ENCODE measurements at regions not wholly inside any gene's neighbourhood (a gene's known extent, or its start where the extent isn't known, plus 50 kb on each side); places are given as distances from the start of the nearest gene placed in this dataset.

GRCh38 chr1:213883618-213884017 is 104.2 kb upstream of the PROX1 start:
- no peak overlapping the region for H3K27ac Mint-ChIP-seq
- peaks cover 3% of the 10 kb centered on the region for H3K4me1 Mint-ChIP-seq
- no peak for ATAC-seq
- no peak overlapping the region for H3K4me3 Mint-ChIP-seq
- no peaks in the 10 kb centered on the region for H3K36me3 Mint-ChIP-seq (ENCODE audit: low read depth)
- no peaks in the 10 kb centered on the region for H3K9me3 Mint-ChIP-seq
- no peaks in the 10 kb centered on the region for H3K27me3 Mint-ChIP-seq
- DNase-seq: no peak

- ATAC-seq: no peak
- no peak overlapping the region for H3K27ac Mint-ChIP-seq
- H3K4me3 Mint-ChIP-seq: no peak overlapping the region
- DNase-seq: no peak
- H3K36me3 Mint-ChIP-seq (ENCODE audit: low read depth): no peaks in the 10 kb centered on the region
- no peaks in the 10 kb centered on the region for H3K27me3 Mint-ChIP-seq
- H3K9me3 Mint-ChIP-seq: no peaks in the 10 kb centered on the region
- H3K4me1 Mint-ChIP-seq: peaks cover 3% of the 10 kb centered on the region
These were observed 103.4 kb upstream of the PROX1 start for GRCh38 chr1:213884402-213884801.

GRCh38 chr1:213884942-213885341 is 102.8 kb upstream of the PROX1 start:
- Mint-ChIP-seq H3K4me3 (no peak overlapping the region), H3K4me1 (peaks cover 3% of the 10 kb centered on the region), H3K27ac (no peak overlapping the region), H3K9me3 (no peaks in the 10 kb centered on the region), H3K27me3 (no peaks in the 10 kb centered on the region), H3K36me3 (ENCODE audit: low read depth) (no peaks in the 10 kb centered on the region)
- no peak for DNase-seq
- ATAC-seq: no peak

GRCh38 chr1:213887842-213888241 is 99.9 kb upstream of the PROX1 start:
- Mint-ChIP-seq H3K27me3 (no peaks in the 10 kb centered on the region), H3K4me1 (peaks cover 3% of the 10 kb centered on the region), H3K9me3 (no peaks in the 10 kb centered on the region), H3K4me3 (no peak overlapping the region), H3K27ac (no peak overlapping the region), H3K36me3 (ENCODE audit: low read depth) (no peaks in the 10 kb centered on the region)
- no peak for DNase-seq
- ATAC-seq: no peak

GRCh38 chr1:213891989-213892902 is 95.5 kb upstream of the PROX1 start:
- H3K36me3 Mint-ChIP-seq (ENCODE audit: low read depth): no peaks in the 10 kb centered on the region
- no peaks in the 10 kb centered on the region for H3K4me1 Mint-ChIP-seq
- ATAC-seq (no peak), DNase-seq (no peak)
- no peaks in the 10 kb centered on the region for H3K9me3 Mint-ChIP-seq
- no peak overlapping the region for H3K27ac Mint-ChIP-seq
- H3K27me3 Mint-ChIP-seq: no peaks in the 10 kb centered on the region
- no peak overlapping the region for H3K4me3 Mint-ChIP-seq

- Mint-ChIP-seq H3K4me3 (no peak overlapping the region), H3K4me1 (no peaks in the 10 kb centered on the region), H3K27me3 (no peaks in the 10 kb centered on the region), H3K9me3 (no peaks in the 10 kb centered on the region), H3K36me3 (ENCODE audit: low read depth) (no peaks in the 10 kb centered on the region), H3K27ac (no peak overlapping the region)
- no peak for DNase-seq
- no peak for ATAC-seq
These were observed 89.1 kb upstream of the PROX1 start for GRCh38 chr1:213898684-213899083.

GRCh38 chr1:213899413-213899812 is 88.4 kb upstream of the PROX1 start:
- Mint-ChIP-seq H3K4me1 (no peaks in the 10 kb centered on the region), H3K4me3 (no peak overlapping the region), H3K9me3 (no peaks in the 10 kb centered on the region), H3K36me3 (ENCODE audit: low read depth) (no peaks in the 10 kb centered on the region), H3K27ac (no peak overlapping the region), H3K27me3 (no peaks in the 10 kb centered on the region)
- DNase-seq: no peak
- no peak for ATAC-seq

- Mint-ChIP-seq H3K9me3 (no peaks in the 10 kb centered on the region), H3K27me3 (no peaks in the 10 kb centered on the region), H3K4me3 (no peak overlapping the region), H3K27ac (no peak overlapping the region), H3K4me1 (no peaks in the 10 kb centered on the region), H3K36me3 (ENCODE audit: low read depth) (no peaks in the 10 kb centered on the region)
- no peak for ATAC-seq
- no peak for DNase-seq
These were observed 82.4 kb upstream of the PROX1 start for GRCh38 chr1:213905344-213905743.

GRCh38 chr1:213908521-213908920 is 79.3 kb upstream of the PROX1 start:
- Mint-ChIP-seq H3K9me3 (no peaks in the 10 kb centered on the region), H3K27ac (no peak overlapping the region), H3K4me3 (no peak overlapping the region), H3K27me3 (no peaks in the 10 kb centered on the region), H3K4me1 (no peaks in the 10 kb centered on the region), H3K36me3 (ENCODE audit: low read depth) (no peaks in the 10 kb centered on the region)
- no peak for DNase-seq
- ATAC-seq: no peak

GRCh38 chr1:213914392-213914791 is 73.4 kb upstream of the PROX1 start:
- no peak for ATAC-seq
- H3K4me1 Mint-ChIP-seq: no peaks in the 10 kb centered on the region
- H3K4me3 Mint-ChIP-seq: no peak overlapping the region
- H3K27ac Mint-ChIP-seq: no peak overlapping the region
- DNase-seq: no peak
- no peaks in the 10 kb centered on the region for H3K27me3 Mint-ChIP-seq
- no peaks in the 10 kb centered on the region for H3K36me3 Mint-ChIP-seq (ENCODE audit: low read depth)
- no peaks in the 10 kb centered on the region for H3K9me3 Mint-ChIP-seq

- DNase-seq: no peak
- Mint-ChIP-seq H3K4me3 (no peak overlapping the region), H3K36me3 (ENCODE audit: low read depth) (no peaks in the 10 kb centered on the region), H3K4me1 (no peaks in the 10 kb centered on the region), H3K27ac (no peak overlapping the region), H3K9me3 (no peaks in the 10 kb centered on the region), H3K27me3 (no peaks in the 10 kb centered on the region)
- ATAC-seq: no peak
These were observed 66.5 kb upstream of the PROX1 start for GRCh38 chr1:213921311-213921710.

GRCh38 chr1:213921712-213922111 is 66.1 kb upstream of the PROX1 start:
- no peak for DNase-seq
- Mint-ChIP-seq H3K4me3 (no peak overlapping the region), H3K9me3 (no peaks in the 10 kb centered on the region), H3K27ac (no peak overlapping the region), H3K27me3 (no peaks in the 10 kb centered on the region), H3K4me1 (no peaks in the 10 kb centered on the region), H3K36me3 (ENCODE audit: low read depth) (no peaks in the 10 kb centered on the region)
- no peak for ATAC-seq

GRCh38 chr1:213925531-213926182 is 62.1 kb upstream of the PROX1 start:
- Mint-ChIP-seq H3K36me3 (ENCODE audit: low read depth) (no peaks in the 10 kb centered on the region), H3K4me3 (no peak overlapping the region), H3K4me1 (no peaks in the 10 kb centered on the region), H3K27me3 (no peaks in the 10 kb centered on the region), H3K27ac (no peak overlapping the region), H3K9me3 (no peaks in the 10 kb centered on the region)
- ATAC-seq (no peak), DNase-seq (no peak)

- H3K9me3 Mint-ChIP-seq: no peaks in the 10 kb centered on the region
- H3K4me3 Mint-ChIP-seq: no peak overlapping the region
- ATAC-seq (no peak), DNase-seq (no peak)
- no peak overlapping the region for H3K27ac Mint-ChIP-seq
- H3K4me1 Mint-ChIP-seq: no peaks in the 10 kb centered on the region
- H3K27me3 Mint-ChIP-seq: peaks cover 2% of the 10 kb centered on the region
- no peaks in the 10 kb centered on the region for H3K36me3 Mint-ChIP-seq (ENCODE audit: low read depth)
These were observed 59.9 kb upstream of the PROX1 start for GRCh38 chr1:213927846-213928245.

- no peak for ATAC-seq
- Mint-ChIP-seq H3K4me3 (no peak overlapping the region), H3K36me3 (ENCODE audit: low read depth) (no peaks in the 10 kb centered on the region), H3K27ac (no peak overlapping the region), H3K9me3 (no peaks in the 10 kb centered on the region), H3K4me1 (no peaks in the 10 kb centered on the region), H3K27me3 (peaks cover 2% of the 10 kb centered on the region)
- no peak for DNase-seq
These were observed 58.4 kb upstream of the PROX1 start for GRCh38 chr1:213929398-213929797.
